Neuronal stem cell (in vitro differentiated cells): ENCODE measurements at regions not wholly inside any gene's neighbourhood (a gene's known extent, or its start where the extent isn't known, plus 50 kb on each side); places are given as distances from the start of the nearest gene placed in this dataset.

Experiments used
- DNase-seq: peaks from one replicate; pipeline ENCODE4 v3.0.0-alpha.2; 2013; ENCODE audit warnings: low spot score
- H2AFZ ChIP-seq: one replicate; pipeline ENCODE4 v1.6.1; 2013; ENCODE audit warnings: mild to moderate bottlenecking, low read length, inconsistent platforms
- H2AK5ac ChIP-seq: 2 replicates; pipeline ENCODE4 v1.6.1; 2013; ENCODE audit warnings: low read depth, mild to moderate bottlenecking, inconsistent platforms, low read length, moderate library complexity, mixed read lengths
- H2BK120ac ChIP-seq: 2 replicates; pipeline ENCODE4 v1.6.1; 2013; ENCODE audit warnings: low read depth, mild to moderate bottlenecking, inconsistent platforms, low read length, moderate library complexity, mixed read lengths
- H2BK12ac ChIP-seq: one replicate; pipeline ENCODE4 v1.6.1; 2013; ENCODE audit warnings: low read length, inconsistent platforms
- H2BK15ac ChIP-seq: 2 replicates; pipeline ENCODE4 v1.6.1; 2013; ENCODE audit warnings: mild to moderate bottlenecking, low read length, inconsistent platforms, mixed read lengths
- H2BK5ac ChIP-seq: one replicate; pipeline ENCODE4 v1.6.1; 2013; ENCODE audit warnings: inconsistent platforms, mild to moderate bottlenecking, low read length, moderate library complexity
- H3K14ac ChIP-seq: one replicate; pipeline ENCODE4 v1.6.1; 2013; ENCODE audit warnings: low read length, inconsistent platforms
- H3K18ac ChIP-seq: 2 replicates; pipeline ENCODE4 v1.6.1; 2013; ENCODE audit warnings: low read length, inconsistent platforms
- H3K23ac ChIP-seq: 2 replicates; pipeline ENCODE4 v1.6.1; 2013; ENCODE audit warnings: low read depth, mild to moderate bottlenecking, mixed read lengths, low read length, inconsistent platforms; ENCODE audit not compliant: poor library complexity
- H3K27ac ChIP-seq: replicated peaks from 3 replicates; pipeline ENCODE4 v1.5.1; 2013; ENCODE audit warnings: low read length, inconsistent platforms
- H3K27me3 ChIP-seq, 3 experiments: 2 replicates each; pipeline ENCODE4 v1.6.1; 2013; ENCODE audit warnings: low read length in 3 of 3, mild to moderate bottlenecking in 2 of 3, inconsistent platforms in 1 of 3, low read depth in 1 of 3, mixed read lengths in 1 of 3, moderate library complexity in 1 of 3; ENCODE audit not compliant: control insufficient read depth in 3 of 3, insufficient read depth in 3 of 3
- H3K36me3 ChIP-seq, 2 donors: replicated peaks in 1 of 2; 2 replicates each; pipeline ENCODE4 v1.6.1; 2013; ENCODE audit warnings: low read length in 2 of 2; ENCODE audit not compliant: control insufficient read depth in 2 of 2, insufficient read depth in 2 of 2
- H3K4ac ChIP-seq: 2 replicates; pipeline ENCODE4 v1.6.1; 2013; ENCODE audit warnings: inconsistent platforms, mild to moderate bottlenecking, low read length, moderate library complexity
- H3K4me1 ChIP-seq, 2 donors: 1 replicate in 1 of 2; 2 replicates in 1 of 2; pipeline ENCODE4 v1.6.1; 2013; ENCODE audit warnings: low read length in 2 of 2, low read depth in 1 of 2; ENCODE audit not compliant: control insufficient read depth in 2 of 2, insufficient read depth in 1 of 2
- H3K4me2 ChIP-seq: one replicate; pipeline ENCODE4 v1.6.1; 2013; ENCODE audit warnings: mild to moderate bottlenecking, low read length, inconsistent platforms; ENCODE audit not compliant: insufficient read depth, poor library complexity, severe bottlenecking
- H3K4me3 ChIP-seq, 2 donors: 2 replicates each; pipeline ENCODE4 v1.5.1; 2013; ENCODE audit warnings: low read length in 2 of 2, mild to moderate bottlenecking in 2 of 2, inconsistent platforms in 1 of 2, moderate library complexity in 1 of 2
- H3K79me1 ChIP-seq: one replicate; pipeline ENCODE4 v1.6.1; 2013; ENCODE audit warnings: low read depth, mild to moderate bottlenecking, inconsistent platforms, low read length, moderate library complexity
- H3K9ac ChIP-seq: one replicate; pipeline ENCODE4 v1.6.1; 2013; ENCODE audit warnings: mild to moderate bottlenecking, low read depth, low read length, inconsistent platforms; ENCODE audit not compliant: poor library complexity
- H3K9me3 ChIP-seq, 2 donors: replicated peaks in 1 of 2; 2 replicates each; pipeline versions ENCODE3 to v1.6.1; 2013; ENCODE audit warnings: low read length in 2 of 2, mild to moderate bottlenecking in 2 of 2, inconsistent platforms in 1 of 2, low read depth in 1 of 2, mixed read lengths in 1 of 2, moderate library complexity in 1 of 2; ENCODE audit not compliant: control insufficient read depth in 2 of 2, insufficient read depth in 1 of 2
- H4K8ac ChIP-seq: one replicate; pipeline ENCODE4 v1.6.1; 2013; ENCODE audit warnings: low read depth, mild to moderate bottlenecking, inconsistent platforms, low read length, moderate library complexity
- H4K91ac ChIP-seq: one replicate; pipeline ENCODE4 v1.6.1; 2013; ENCODE audit warnings: low read length, low read depth, mild to moderate bottlenecking, inconsistent platforms; ENCODE audit not compliant: poor library complexity
- WGBS, 2 donors: extraction: QIAGEN DNeasy Blood & Tissue Kit; methylation state at CpG; one replicate each; pipeline ENCODE4 v1.1.7; 2013; ENCODE audit warnings: missing lambda C conversion rate in 2 of 2, mixed read lengths in 1 of 2; ENCODE audit not compliant: insufficient read length in 2 of 2, insufficient replicate concordance in 1 of 2; ENCODE audit errors: extremely low coverage in 2 of 2; 5-methylcytosine and 5-hydroxymethylcytosine counted together

DNA sequence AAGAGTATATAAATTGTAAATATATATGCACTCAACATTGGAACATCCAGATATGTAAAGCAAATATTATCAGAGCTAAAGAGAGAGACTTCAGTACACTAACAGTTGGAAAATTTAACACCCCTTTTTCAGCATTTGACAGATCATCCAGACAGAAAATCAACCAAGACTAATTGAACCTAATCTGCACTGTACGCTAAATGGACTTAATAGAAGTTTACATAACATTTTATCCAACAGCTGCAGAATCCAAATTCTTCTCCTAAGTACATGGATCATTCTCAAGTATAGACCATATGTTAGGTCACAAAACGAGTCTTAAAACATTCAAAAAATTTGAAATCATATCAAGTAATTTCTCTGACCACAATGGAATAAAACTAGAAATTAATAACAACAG, 229.1 kb upstream of the CLEC14A start:
- H3K4ac ChIP-seq = no peak overlapping the region
- no peak overlapping the region for H3K14ac ChIP-seq
- DNase-seq = no peak
- H3K36me3 ChIP-seq = no peaks in the 10 kb centered on the region
- H2BK12ac ChIP-seq = no peak overlapping the region
- no peak overlapping the region for H3K18ac ChIP-seq
- H3K79me1 ChIP-seq = no peaks in the 10 kb centered on the region
- no peak overlapping the region for H2BK5ac ChIP-seq
- no peaks in the 10 kb centered on the region for H3K27me3 ChIP-seq
- H2AK5ac ChIP-seq = no peak overlapping the region
- no CpG with 5 or more reads among the region's 2 CpGs for WGBS, 2 donors
- H3K4me1 ChIP-seq = no peaks in the 10 kb centered on the region
- H2BK15ac ChIP-seq = no peak overlapping the region
- no peak overlapping the region for H3K4me2 ChIP-seq
- H3K4me3 ChIP-seq = no peak overlapping the region
- H2BK120ac ChIP-seq = no peak overlapping the region
- no peak overlapping the region for H3K23ac ChIP-seq
- no peak overlapping the region for H4K91ac ChIP-seq
- no peaks in the 10 kb centered on the region for H3K9me3 ChIP-seq
- H2AFZ ChIP-seq = no peak overlapping the region
- H3K9ac ChIP-seq = no peak overlapping the region
- H4K8ac ChIP-seq = no peak overlapping the region
- H3K27ac ChIP-seq = no peak overlapping the region

- H3K23ac ChIP-seq = no peak overlapping the region
- no peak overlapping the region for H2BK12ac ChIP-seq
- no peak overlapping the region for H3K4me2 ChIP-seq
- no peaks in the 10 kb centered on the region for H3K4me1 ChIP-seq
- no peak overlapping the region for H2AFZ ChIP-seq
- H3K14ac ChIP-seq = no peak overlapping the region
- peak overlapping the region in 1 of 2 donors; percentile 49 for H3K4me3 ChIP-seq
- H3K27ac ChIP-seq = no peak overlapping the region
- no peak overlapping the region for H2BK120ac ChIP-seq
- no peak overlapping the region for H2BK15ac ChIP-seq
- no peak overlapping the region for H4K91ac ChIP-seq
- no peaks in the 10 kb centered on the region for H3K9me3 ChIP-seq
- no peak overlapping the region for H2BK5ac ChIP-seq
- no peak overlapping the region for H3K18ac ChIP-seq
- H3K36me3 ChIP-seq = no peaks in the 10 kb centered on the region
- H4K8ac ChIP-seq = no peak overlapping the region
- H3K27me3 ChIP-seq = no peaks in the 10 kb centered on the region
- no peak overlapping the region for H3K9ac ChIP-seq
- H2AK5ac ChIP-seq = no peak overlapping the region
- no peaks in the 10 kb centered on the region for H3K79me1 ChIP-seq
- no peak overlapping the region for H3K4ac ChIP-seq
- no peak for DNase-seq
- no CpG with 5 or more reads among the region's 2 CpGs for WGBS, 2 donors
Measured at GRCh38 chr14:38481952-38482678, 226.2 kb upstream of the CLEC14A start.

GRCh38 chr14:38469156-38469555, 213.3 kb upstream of the CLEC14A start:
- Histone ChIP-seq H2AK5ac (no peak overlapping the region), H3K4me3 (no peak overlapping the region), H3K36me3 (no peaks in the 10 kb centered on the region), H2BK15ac (no peak overlapping the region), H2BK120ac (no peak overlapping the region), H3K27ac (no peak overlapping the region), H3K23ac (no peak overlapping the region), H3K4ac (no peak overlapping the region), H4K8ac (no peak overlapping the region), H4K91ac (no peak overlapping the region), H2BK12ac (no peak overlapping the region), H3K9ac (no peak overlapping the region), H3K14ac (no peak overlapping the region), H3K18ac (no peak overlapping the region), H3K79me1 (no peaks in the 10 kb centered on the region), H3K9me3 (no peaks in the 10 kb centered on the region), H2BK5ac (no peak overlapping the region), H3K4me1 (no peaks in the 10 kb centered on the region), H3K4me2 (no peak overlapping the region), H2AFZ (no peak overlapping the region), H3K27me3 (no peaks in the 10 kb centered on the region)
- DNase-seq = no peak
- no CpG with 5 or more reads among the region's 2 CpGs for WGBS, 2 donors

DNA sequence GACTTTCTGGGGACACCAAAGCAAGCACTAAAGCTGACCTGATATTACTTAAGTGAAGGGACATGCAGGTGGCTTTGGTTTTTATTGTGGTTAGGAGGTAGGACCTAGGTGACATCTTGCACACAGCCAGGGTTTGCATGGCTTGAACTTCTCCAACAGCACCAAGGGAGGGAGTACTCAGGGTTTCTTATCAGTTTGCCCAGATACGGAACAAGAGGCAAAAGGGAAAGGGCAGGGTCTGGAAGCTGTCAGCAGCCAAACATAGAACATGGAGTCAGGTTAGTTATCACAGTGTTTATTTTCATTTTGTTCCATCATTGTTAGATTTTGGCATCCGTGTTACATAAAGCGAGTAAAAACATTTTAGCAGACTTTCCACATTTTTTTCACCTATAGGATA, 186.3 kb upstream of the CLEC14A start:
- Histone ChIP-seq H3K36me3 (no peaks in the 10 kb centered on the region), H4K91ac (no peak overlapping the region), H3K4me3 (no peak overlapping the region), H3K79me1 (no peaks in the 10 kb centered on the region), H3K27me3 (no peaks in the 10 kb centered on the region), H3K23ac (no peak overlapping the region), H2BK12ac (no peak overlapping the region), H3K4ac (no peak overlapping the region), H3K4me1 (no peaks in the 10 kb centered on the region), H2AFZ (no peak overlapping the region), H3K18ac (no peak overlapping the region), H3K14ac (no peak overlapping the region), H2BK5ac (no peak overlapping the region), H2AK5ac (no peak overlapping the region), H3K9ac (no peak overlapping the region), H3K27ac (no peak overlapping the region), H4K8ac (no peak overlapping the region), H3K4me2 (no peak overlapping the region), H3K9me3 (no peaks in the 10 kb centered on the region), H2BK15ac (no peak overlapping the region), H2BK120ac (no peak overlapping the region)
- DNase-seq = no peak
- no CpG with 5 or more reads among the region's 3 CpGs for WGBS, 2 donors
